Dendritic cell treated with granulocyte-macrophage colony-stimulating factor and Interleukin-4, amounts not matched to agents 40 ng/mL and 50 ng/mL, for 4 days (primary cell): ENCODE measurements at regions not wholly inside any gene's neighbourhood (a gene's known extent, or its start where the extent isn't known, plus 50 kb on each side); places are given as distances from the start of the nearest gene placed in this dataset.
A peak's percentile ranks its signal among the peaks of the same experiment; 100 is the strongest.
"Not testable (repeated sequence)": the region's sequence is repeated elsewhere in the genome, so short reads cannot be mapped to it uniquely, and the experiment has no call there.

Experiments used
- H3K27ac Mint-ChIP-seq: one replicate; pipeline ENCODE4 v1.8.0; 2022; ENCODE audit warnings: mild to moderate bottlenecking, mixed read lengths
- H3K27me3 Mint-ChIP-seq: one replicate; pipeline ENCODE4 v1.8.0; 2022; ENCODE audit warnings: mild to moderate bottlenecking, mixed read lengths
- H3K36me3 Mint-ChIP-seq: one replicate; pipeline ENCODE4 v1.8.0; 2022; ENCODE audit warnings: low read depth, mixed read lengths
- H3K4me1 Mint-ChIP-seq: one replicate; pipeline ENCODE4 v1.8.0; 2022; ENCODE audit warnings: low read depth, mixed read lengths
- H3K4me3 Mint-ChIP-seq: one replicate; pipeline ENCODE4 v1.8.0; 2022; ENCODE audit warnings: mild to moderate bottlenecking, moderate library complexity, mixed read lengths
- H3K9me3 Mint-ChIP-seq: one replicate; pipeline ENCODE4 v1.8.0; 2022; ENCODE audit warnings: mixed read lengths
- intact Hi-C: fragments of 100-400 bp; cut with micrococcal nuclease; formaldehyde crosslinking; loops from one replicate; pipeline ENCODE4 v1.15.0; 2022

- Mint-ChIP-seq H3K9me3 (peaks cover 8% of the 10 kb centered on the region), H3K27ac (no peak overlapping the region), H3K4me3 (no peak overlapping the region), H3K4me1 (peaks cover 38% of the 10 kb centered on the region), H3K27me3 (peaks cover 24% of the 10 kb centered on the region), H3K36me3 (no peaks in the 10 kb centered on the region)
- intact Hi-C loops: no loop called here
Observed at GRCh38 chr14:71165121-71166031, 258.1 kb downstream of the PCNX1 start.

- H3K4me3 Mint-ChIP-seq: no peak overlapping the region
- no peak overlapping the region for H3K27ac Mint-ChIP-seq
- H3K27me3 Mint-ChIP-seq: peaks cover 24% of the 10 kb centered on the region
- H3K9me3 Mint-ChIP-seq: peaks cover 8% of the 10 kb centered on the region
- peaks cover 38% of the 10 kb centered on the region for H3K4me1 Mint-ChIP-seq
- intact Hi-C loops: no loop called here
- H3K36me3 Mint-ChIP-seq: no peaks in the 10 kb centered on the region
Observed at GRCh38 chr14:71166180-71166837, 259.1 kb downstream of the PCNX1 start.

- H3K27ac Mint-ChIP-seq, H3K9me3 Mint-ChIP-seq, intact Hi-C loops, H3K36me3 Mint-ChIP-seq, H3K4me3 Mint-ChIP-seq: not testable (repeated sequence)
- peaks cover 38% of the 10 kb centered on the region for H3K4me1 Mint-ChIP-seq
- peaks cover 24% of the 10 kb centered on the region for H3K27me3 Mint-ChIP-seq
Observed at GRCh38 chr14:71167325-71167950, 260.2 kb downstream of the PCNX1 start.

- H3K27me3 Mint-ChIP-seq: peaks cover 24% of the 10 kb centered on the region
- H3K9me3 Mint-ChIP-seq, H3K36me3 Mint-ChIP-seq, intact Hi-C loops: not testable (repeated sequence)
- H3K4me1 Mint-ChIP-seq: peaks cover 36% of the 10 kb centered on the region
- peak overlapping the region; percentile 8 for H3K27ac Mint-ChIP-seq
- peak overlapping the region; percentile 59 for H3K4me3 Mint-ChIP-seq
Observed at GRCh38 chr14:71168161-71168560, 260.9 kb downstream of the PCNX1 start.

- intact Hi-C loops: no loop called here
- peaks cover 30% of the 10 kb centered on the region for H3K4me1 Mint-ChIP-seq
- H3K36me3 Mint-ChIP-seq: no peaks in the 10 kb centered on the region
- peak overlapping the region; percentile 59 for H3K4me3 Mint-ChIP-seq
- peaks cover 8% of the 10 kb centered on the region for H3K9me3 Mint-ChIP-seq
- peak overlapping the region; percentile 8 for H3K27ac Mint-ChIP-seq
- H3K27me3 Mint-ChIP-seq: peaks cover 24% of the 10 kb centered on the region
Observed at GRCh38 chr14:71168564-71169427, 261.5 kb downstream of the PCNX1 start.

GRCh38 chr14:71169861-71170260, 262.6 kb downstream of the PCNX1 start:
- Mint-ChIP-seq H3K9me3 (peaks cover 8% of the 10 kb centered on the region), H3K4me3 (no peak overlapping the region), H3K27ac (no peak overlapping the region), H3K4me1 (peaks cover 27% of the 10 kb centered on the region), H3K27me3 (peaks cover 24% of the 10 kb centered on the region), H3K36me3 (no peaks in the 10 kb centered on the region)
- intact Hi-C loops: no loop called here

GRCh38 chr14:71175491-71175890, 268.2 kb downstream of the PCNX1 start:
- intact Hi-C loops: no loop called here
- H3K9me3 Mint-ChIP-seq: no peaks in the 10 kb centered on the region
- H3K4me1 Mint-ChIP-seq: no peaks in the 10 kb centered on the region
- no peak overlapping the region for H3K27ac Mint-ChIP-seq
- no peak overlapping the region for H3K4me3 Mint-ChIP-seq
- H3K36me3 Mint-ChIP-seq: no peaks in the 10 kb centered on the region
- no peaks in the 10 kb centered on the region for H3K27me3 Mint-ChIP-seq

- intact Hi-C loops: no loop called here
- Mint-ChIP-seq H3K4me1 (peaks cover 7% of the 10 kb centered on the region), H3K36me3 (no peaks in the 10 kb centered on the region), H3K27me3 (no peaks in the 10 kb centered on the region), H3K9me3 (no peaks in the 10 kb centered on the region), H3K4me3 (no peak overlapping the region), H3K27ac (no peak overlapping the region)
Observed at GRCh38 chr14:71179066-71179465, 271.8 kb downstream of the PCNX1 start.

- no peaks in the 10 kb centered on the region for H3K9me3 Mint-ChIP-seq
- H3K4me1 Mint-ChIP-seq: peaks cover 7% of the 10 kb centered on the region
- H3K27ac Mint-ChIP-seq: no peak overlapping the region
- H3K4me3 Mint-ChIP-seq: no peak overlapping the region
- no peaks in the 10 kb centered on the region for H3K27me3 Mint-ChIP-seq
- no peaks in the 10 kb centered on the region for H3K36me3 Mint-ChIP-seq
- intact Hi-C loops: no loop called here
Observed at GRCh38 chr14:71180397-71180796, 273.1 kb downstream of the PCNX1 start.

- no peak overlapping the region for H3K4me3 Mint-ChIP-seq
- no peaks in the 10 kb centered on the region for H3K36me3 Mint-ChIP-seq
- no peaks in the 10 kb centered on the region for H3K27me3 Mint-ChIP-seq
- peaks cover 7% of the 10 kb centered on the region for H3K4me1 Mint-ChIP-seq
- no peak overlapping the region for H3K27ac Mint-ChIP-seq
- no peaks in the 10 kb centered on the region for H3K9me3 Mint-ChIP-seq
- intact Hi-C loops: no loop called here
Observed at GRCh38 chr14:71181215-71182003, 274.1 kb downstream of the PCNX1 start.

GRCh38 chr14:71183876-71184689, 276.8 kb downstream of the PCNX1 start:
- no peak overlapping the region for H3K27ac Mint-ChIP-seq
- H3K4me1 Mint-ChIP-seq: peaks cover 7% of the 10 kb centered on the region
- no peaks in the 10 kb centered on the region for H3K9me3 Mint-ChIP-seq
- intact Hi-C loops: no loop called here
- H3K4me3 Mint-ChIP-seq: no peak overlapping the region
- no peaks in the 10 kb centered on the region for H3K36me3 Mint-ChIP-seq
- H3K27me3 Mint-ChIP-seq: no peaks in the 10 kb centered on the region

- no peaks in the 10 kb centered on the region for H3K36me3 Mint-ChIP-seq
- peaks cover 7% of the 10 kb centered on the region for H3K4me1 Mint-ChIP-seq
- H3K27ac Mint-ChIP-seq: no peak overlapping the region
- no peaks in the 10 kb centered on the region for H3K27me3 Mint-ChIP-seq
- no peak overlapping the region for H3K4me3 Mint-ChIP-seq
- H3K9me3 Mint-ChIP-seq: no peaks in the 10 kb centered on the region
- intact Hi-C loops: no loop called here
Observed at GRCh38 chr14:71185637-71186036, 278.4 kb downstream of the PCNX1 start.
